Activated T-helper 1 cell treated with anti-CD3 and anti-CD28 coated beads, Interleukin-12 subunit alpha, Interleukin-12 subunit beta, Interleukin-2, Interleukin-4 antibody, amounts not matched to agents 30 ng/mL and 10 ng/mL and 1 ng/mL, durations not matched to agents 14 hours and 24 hours and 36 hours (primary cell): ENCODE measurements at regions not wholly inside any gene's neighbourhood (a gene's known extent, or its start where the extent isn't known, plus 50 kb on each side); places are given as distances from the start of the nearest gene placed in this dataset.

Source experiments
- DNase-seq: peaks from one replicate; pipeline ENCODE4 v3.0.0; 2021; ENCODE audit warnings: low spot score
- H3K27ac Mint-ChIP-seq: one replicate; pipeline ENCODE4 v1.8.0; 2021; ENCODE audit warnings: mild to moderate bottlenecking, mixed read lengths
- H3K27me3 Mint-ChIP-seq: one replicate; pipeline ENCODE4 v1.8.0; 2022; ENCODE audit warnings: mild to moderate bottlenecking, moderate library complexity, mixed read lengths; ENCODE audit not compliant: insufficient read depth
- H3K36me3 Mint-ChIP-seq: one replicate; pipeline ENCODE4 v1.8.0; 2021; ENCODE audit warnings: low read depth, mixed read lengths
- H3K4me1 Mint-ChIP-seq: one replicate; pipeline ENCODE4 v1.8.0; 2021; ENCODE audit warnings: low read depth, mixed read lengths
- H3K4me3 Mint-ChIP-seq: one replicate; pipeline ENCODE4 v1.8.0; 2021; ENCODE audit warnings: mild to moderate bottlenecking, moderate library complexity, mixed read lengths
- H3K9me3 Mint-ChIP-seq: one replicate; pipeline ENCODE4 v1.8.0; 2021; ENCODE audit warnings: mixed read lengths
- intact Hi-C: fragments of 100-400 bp; cut with micrococcal nuclease; formaldehyde crosslinking; loops from one replicate; pipeline ENCODE4 v1.15.1; 2024

DNA sequence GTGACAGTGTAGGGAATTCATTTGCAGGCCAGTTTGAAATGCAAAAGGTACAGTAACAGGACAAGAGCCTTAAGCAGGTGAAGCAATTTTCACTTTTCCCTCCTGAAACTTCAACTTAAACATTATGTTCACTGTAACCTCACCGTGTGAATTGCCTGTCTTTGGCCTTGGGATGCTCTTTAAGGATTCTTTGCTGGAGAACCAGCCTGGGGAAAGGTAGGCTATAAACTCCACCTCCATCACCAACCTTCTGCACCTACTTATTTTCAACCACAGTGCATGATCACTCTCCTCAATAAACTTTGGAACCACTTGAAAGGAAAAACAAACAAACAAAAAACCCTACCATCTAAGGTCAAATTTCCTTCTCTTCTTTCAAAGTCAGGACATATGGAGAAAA is 300.5 kb downstream of the TLE1 start:
- no peak for DNase-seq
- no peak overlapping the region for H3K4me3 Mint-ChIP-seq
- no peaks in the 10 kb centered on the region for H3K9me3 Mint-ChIP-seq
- no peaks in the 10 kb centered on the region for H3K27me3 Mint-ChIP-seq
- intact Hi-C loops = no loop called here
- H3K36me3 Mint-ChIP-seq = no peaks in the 10 kb centered on the region
- no peak overlapping the region for H3K27ac Mint-ChIP-seq
- H3K4me1 Mint-ChIP-seq = no peaks in the 10 kb centered on the region

DNA sequence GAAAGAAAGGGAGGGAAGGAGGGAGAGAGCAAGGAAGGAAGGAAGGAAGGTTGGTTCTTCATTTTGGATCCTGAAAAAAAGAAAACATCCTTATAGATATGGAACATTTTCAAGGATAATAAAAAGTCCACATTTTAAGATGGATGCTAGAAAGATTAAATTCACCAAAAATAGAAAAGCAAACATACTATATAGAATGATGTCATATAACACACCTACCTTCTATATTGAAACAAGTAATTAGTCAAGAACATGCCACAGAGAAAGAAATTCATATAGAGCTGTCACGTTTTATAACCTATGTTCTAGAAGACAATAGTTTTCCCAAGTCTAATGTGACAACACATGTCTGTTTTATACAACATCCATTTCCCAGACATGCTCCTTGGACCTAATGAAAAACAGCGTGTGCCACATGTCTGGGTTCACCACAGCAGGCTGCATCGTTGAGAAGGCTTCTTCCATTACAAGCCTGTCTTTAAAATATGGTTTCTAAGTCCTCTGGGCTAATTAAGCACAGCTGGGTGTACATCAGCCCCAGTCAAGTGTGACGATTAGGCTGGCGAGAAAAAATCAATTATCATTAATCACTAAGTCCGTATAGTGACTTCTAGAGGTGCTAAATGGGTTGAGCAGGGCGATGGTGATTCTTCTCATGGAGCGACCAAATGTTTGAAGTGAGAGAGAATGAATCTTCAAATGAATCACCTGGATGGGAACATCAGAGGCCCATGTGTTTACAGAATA is 301.8 kb downstream of the TLE1 start:
- intact Hi-C loops = no loop called here
- no peak for DNase-seq
- Mint-ChIP-seq H3K9me3 (no peaks in the 10 kb centered on the region), H3K27me3 (no peaks in the 10 kb centered on the region), H3K4me3 (no peak overlapping the region), H3K27ac (no peak overlapping the region), H3K36me3 (no peaks in the 10 kb centered on the region), H3K4me1 (no peaks in the 10 kb centered on the region)

DNA sequence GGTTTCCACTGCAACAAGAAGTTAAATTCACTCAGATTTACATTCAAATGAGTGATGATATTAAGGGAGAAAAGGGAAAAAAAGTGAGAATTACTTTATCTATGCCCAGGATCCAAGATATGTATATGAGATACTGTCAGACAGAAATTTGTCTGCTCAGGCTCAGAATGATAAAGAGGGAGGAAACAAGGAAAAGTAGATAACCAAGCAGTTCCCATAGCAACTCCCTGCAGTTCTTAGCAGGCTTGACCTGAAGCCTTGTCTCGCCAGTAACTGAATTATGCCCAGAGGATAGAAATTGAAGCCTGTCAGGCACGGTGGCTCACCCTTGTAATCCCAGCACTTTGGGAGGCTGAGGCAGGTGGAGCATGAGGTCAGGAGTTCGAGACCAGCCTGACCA is 304.4 kb downstream of the TLE1 start:
- Mint-ChIP-seq H3K36me3 (no peaks in the 10 kb centered on the region), H3K27ac (no peak overlapping the region), H3K4me1 (no peaks in the 10 kb centered on the region), H3K27me3 (no peaks in the 10 kb centered on the region), H3K4me3 (no peak overlapping the region), H3K9me3 (no peaks in the 10 kb centered on the region)
- no peak for DNase-seq
- intact Hi-C loops = no loop called here

DNA sequence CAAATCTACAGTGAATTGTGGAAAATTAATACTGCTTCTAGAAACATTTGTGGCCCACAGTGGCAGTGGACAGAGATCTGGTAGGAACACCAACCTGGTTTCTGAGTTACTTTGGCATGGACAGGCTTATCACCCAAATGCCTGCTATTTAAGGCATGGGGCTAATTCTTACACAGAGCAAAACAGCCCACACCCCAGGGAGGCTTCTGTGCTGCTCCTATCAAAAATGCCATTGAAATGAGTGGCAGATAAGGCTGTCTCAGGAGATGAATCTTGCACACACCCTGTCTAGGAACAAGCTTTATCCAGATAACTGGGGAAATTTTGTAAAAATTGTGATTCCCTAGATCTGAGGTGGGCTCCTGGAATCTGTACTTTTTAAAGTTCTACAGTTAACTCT is 307.1 kb downstream of the TLE1 start:
- Mint-ChIP-seq H3K27ac (no peak overlapping the region), H3K27me3 (no peaks in the 10 kb centered on the region), H3K36me3 (no peaks in the 10 kb centered on the region), H3K9me3 (no peaks in the 10 kb centered on the region), H3K4me3 (no peak overlapping the region), H3K4me1 (no peaks in the 10 kb centered on the region)
- intact Hi-C loops = no loop called here
- no peak for DNase-seq

DNA sequence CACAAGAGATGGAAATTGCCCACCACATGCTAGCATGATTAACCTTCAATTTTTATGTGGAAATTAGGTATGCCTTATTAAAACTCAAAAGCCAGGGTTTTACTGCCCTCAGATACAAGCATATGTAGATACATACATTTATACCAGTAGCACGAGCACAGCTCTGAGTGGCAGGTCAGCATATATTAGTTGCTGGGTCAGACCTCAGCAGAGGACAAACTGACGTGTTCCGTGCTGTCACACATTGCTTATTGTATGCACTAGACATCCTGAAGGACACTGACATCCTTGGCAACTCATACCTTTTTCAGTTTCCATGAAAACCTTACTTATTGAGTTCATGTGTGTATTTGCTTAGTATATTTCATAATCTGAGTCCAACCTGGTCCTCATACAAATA is 307.7 kb downstream of the TLE1 start:
- Mint-ChIP-seq H3K4me3 (no peak overlapping the region), H3K36me3 (no peaks in the 10 kb centered on the region)
- intact Hi-C loops = no loop called here

DNA sequence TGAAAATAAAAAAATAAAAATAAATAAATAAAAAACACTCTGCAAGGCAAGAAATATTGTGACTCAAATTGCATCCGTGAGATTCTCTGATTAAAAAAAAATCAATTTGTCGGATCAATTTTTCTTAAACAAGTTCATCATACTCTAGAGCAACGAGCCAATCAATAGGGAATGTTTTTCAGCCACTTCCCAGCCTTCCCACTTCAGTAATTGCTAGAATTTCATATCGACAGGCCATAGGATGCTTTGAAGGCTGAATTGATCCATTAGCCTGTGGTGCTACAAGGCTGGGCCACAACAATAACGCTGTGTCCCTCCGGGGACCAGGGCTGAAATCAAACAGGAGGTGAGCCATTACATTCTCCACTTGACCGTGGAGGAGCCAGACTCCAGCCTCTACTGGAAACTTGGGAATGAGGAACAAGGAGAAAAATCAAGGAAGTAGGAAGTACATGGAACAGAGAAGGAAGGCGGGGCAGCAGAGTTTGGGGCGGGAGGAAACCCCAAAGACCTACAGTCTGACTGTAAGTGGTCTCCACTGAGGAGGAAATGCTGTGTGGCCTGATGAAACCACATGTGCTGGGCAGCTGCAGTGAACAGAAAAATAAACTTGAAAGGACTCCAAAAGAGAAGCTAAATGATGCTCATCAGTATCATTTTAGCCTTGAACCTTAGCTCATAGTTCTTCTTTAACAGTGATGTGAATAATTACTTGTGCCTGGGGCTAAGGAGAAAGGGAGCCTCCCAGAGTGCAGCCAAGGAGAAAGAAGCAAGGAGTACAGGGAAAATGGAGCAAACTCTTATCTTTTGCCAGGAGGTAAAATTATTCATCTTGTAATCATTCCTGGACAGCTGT is 308.6 kb downstream of the TLE1 start:
- H3K9me3 Mint-ChIP-seq = no peaks in the 10 kb centered on the region
- intact Hi-C loops = no loop called here
- no peaks in the 10 kb centered on the region for H3K4me1 Mint-ChIP-seq
- no peak for DNase-seq
- H3K27me3 Mint-ChIP-seq = no peaks in the 10 kb centered on the region
- H3K27ac Mint-ChIP-seq = no peak overlapping the region
- no peaks in the 10 kb centered on the region for H3K36me3 Mint-ChIP-seq
- no peak overlapping the region for H3K4me3 Mint-ChIP-seq

More for the DNA sequence above, 307.7 kb downstream of the TLE1 start:
- H3K9me3 Mint-ChIP-seq = no peaks in the 10 kb centered on the region
- no peak overlapping the region for H3K27ac Mint-ChIP-seq
- no peaks in the 10 kb centered on the region for H3K4me1 Mint-ChIP-seq
- H3K27me3 Mint-ChIP-seq = no peaks in the 10 kb centered on the region
- DNase-seq = no peak

DNA sequence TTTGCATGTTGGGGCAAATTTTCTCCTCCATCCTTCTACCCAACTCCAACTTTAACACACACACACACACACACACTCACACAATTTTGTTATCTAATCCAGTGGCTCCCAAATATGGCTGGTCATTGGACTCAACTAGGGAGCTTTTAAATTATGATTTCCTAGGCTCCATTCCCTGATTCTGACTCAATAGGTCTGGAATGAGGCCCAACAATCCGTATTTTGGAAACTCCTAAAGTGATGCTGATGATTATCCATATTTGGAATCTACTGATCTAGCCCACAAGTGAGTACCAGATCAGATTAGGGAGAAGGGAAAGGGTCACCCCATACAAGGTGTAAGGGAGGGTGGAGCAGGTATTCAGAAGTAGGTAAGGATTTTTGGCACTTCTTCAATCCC is 309.7 kb downstream of the TLE1 start:
- H3K4me3 Mint-ChIP-seq = no peak overlapping the region
- H3K36me3 Mint-ChIP-seq = no peaks in the 10 kb centered on the region
- H3K9me3 Mint-ChIP-seq = no peaks in the 10 kb centered on the region
- no peak overlapping the region for H3K27ac Mint-ChIP-seq
- H3K27me3 Mint-ChIP-seq = no peaks in the 10 kb centered on the region
- DNase-seq = no peak
- H3K4me1 Mint-ChIP-seq = no peaks in the 10 kb centered on the region
- intact Hi-C loops = no loop called here

DNA sequence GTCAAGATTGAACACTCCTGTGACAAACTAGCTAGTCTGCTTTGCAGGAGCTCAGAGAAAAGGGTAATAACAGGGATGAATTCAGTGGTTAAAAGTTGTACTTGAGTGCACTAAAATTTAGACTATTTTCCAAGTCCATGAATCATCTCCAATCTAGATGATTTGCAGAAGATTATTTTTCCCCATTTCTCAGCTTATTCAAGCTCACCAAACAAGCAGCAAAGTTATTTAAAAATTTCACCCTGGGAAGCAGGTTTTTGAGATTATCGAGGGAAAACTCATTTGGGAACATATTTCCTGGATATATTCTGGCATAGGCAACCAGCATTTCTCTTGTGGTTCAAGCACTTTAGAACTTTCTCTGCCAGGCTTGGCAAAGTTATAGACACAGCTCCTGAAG is 311.4 kb downstream of the TLE1 start:
- no peak for DNase-seq
- intact Hi-C loops = no loop called here
- Mint-ChIP-seq H3K4me3 (no peak overlapping the region), H3K9me3 (no peaks in the 10 kb centered on the region), H3K36me3 (no peaks in the 10 kb centered on the region), H3K27me3 (no peaks in the 10 kb centered on the region), H3K27ac (no peak overlapping the region), H3K4me1 (no peaks in the 10 kb centered on the region)

DNA sequence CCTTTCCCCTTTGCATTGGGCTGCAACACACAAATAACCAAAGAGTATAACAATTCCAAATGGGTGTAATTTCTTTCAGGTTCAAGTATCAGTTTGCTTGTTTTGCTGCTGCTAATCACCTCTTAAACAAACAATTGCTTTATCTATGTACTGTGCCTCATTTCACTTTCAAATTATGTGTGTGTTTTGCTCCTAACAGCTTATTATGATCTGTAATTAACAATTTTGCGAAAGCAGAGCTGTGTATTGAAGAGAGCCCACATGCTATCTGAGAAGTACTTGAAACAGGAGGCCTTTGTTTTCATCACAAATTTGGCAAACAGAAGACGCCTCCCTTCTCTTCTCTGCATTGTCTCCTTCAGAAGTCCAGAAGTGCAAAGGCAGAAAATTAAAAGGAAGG is 312.0 kb downstream of the TLE1 start:
- Mint-ChIP-seq H3K4me1 (no peaks in the 10 kb centered on the region), H3K36me3 (no peaks in the 10 kb centered on the region), H3K27ac (no peak overlapping the region), H3K9me3 (peaks cover 3% of the 10 kb centered on the region), H3K4me3 (no peak overlapping the region), H3K27me3 (no peaks in the 10 kb centered on the region)
- DNase-seq = no peak
- intact Hi-C loops = no loop called here

DNA sequence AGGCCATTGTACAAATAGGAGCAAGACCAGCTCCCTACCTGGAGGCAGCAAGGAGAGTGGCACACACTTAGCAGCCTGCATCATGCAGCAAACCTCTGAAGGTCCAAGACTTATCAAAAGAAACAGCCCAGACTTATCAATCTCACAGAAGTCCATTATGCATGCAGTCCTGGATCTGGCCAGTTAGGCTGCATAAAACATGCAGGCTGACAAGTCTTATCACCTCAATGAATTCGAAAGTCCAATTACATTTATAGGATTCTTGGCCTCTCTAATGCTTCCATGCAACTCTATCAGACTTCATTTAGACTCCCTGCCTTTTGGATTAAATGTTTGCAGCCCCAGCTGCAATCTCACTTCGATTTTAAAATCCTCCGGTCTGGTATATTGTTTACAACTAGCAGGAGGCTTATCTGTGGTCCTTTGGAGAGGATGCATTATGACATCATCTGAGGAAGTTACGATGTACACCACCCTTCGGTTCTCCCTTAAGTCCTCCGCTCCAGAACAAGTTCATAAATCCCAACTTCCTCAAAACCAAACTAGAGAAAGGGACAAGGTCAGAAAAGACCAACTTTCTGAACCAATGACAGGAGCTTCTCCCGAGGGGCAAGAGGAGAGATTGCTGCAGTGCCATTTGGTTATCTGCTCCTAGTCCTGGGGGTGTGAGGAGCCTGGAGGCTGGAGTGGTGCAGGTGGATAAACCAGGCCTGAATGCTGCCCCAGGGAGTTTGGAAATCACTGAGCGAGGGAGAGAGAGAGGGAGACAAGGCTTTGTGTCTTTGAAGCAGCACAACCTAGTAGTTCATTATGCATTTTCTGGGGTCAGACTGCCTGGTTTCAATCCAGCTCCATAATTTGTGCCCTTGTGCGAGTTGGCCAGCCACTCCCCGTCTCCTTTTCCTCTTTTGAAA is 313.9 kb downstream of the TLE1 start:
- Mint-ChIP-seq H3K4me3 (no peak overlapping the region), H3K4me1 (no peaks in the 10 kb centered on the region), H3K36me3 (no peaks in the 10 kb centered on the region), H3K27me3 (no peaks in the 10 kb centered on the region), H3K27ac (no peak overlapping the region), H3K9me3 (peaks cover 4% of the 10 kb centered on the region)
- DNase-seq = no peak
- intact Hi-C loops = no loop called here

DNA sequence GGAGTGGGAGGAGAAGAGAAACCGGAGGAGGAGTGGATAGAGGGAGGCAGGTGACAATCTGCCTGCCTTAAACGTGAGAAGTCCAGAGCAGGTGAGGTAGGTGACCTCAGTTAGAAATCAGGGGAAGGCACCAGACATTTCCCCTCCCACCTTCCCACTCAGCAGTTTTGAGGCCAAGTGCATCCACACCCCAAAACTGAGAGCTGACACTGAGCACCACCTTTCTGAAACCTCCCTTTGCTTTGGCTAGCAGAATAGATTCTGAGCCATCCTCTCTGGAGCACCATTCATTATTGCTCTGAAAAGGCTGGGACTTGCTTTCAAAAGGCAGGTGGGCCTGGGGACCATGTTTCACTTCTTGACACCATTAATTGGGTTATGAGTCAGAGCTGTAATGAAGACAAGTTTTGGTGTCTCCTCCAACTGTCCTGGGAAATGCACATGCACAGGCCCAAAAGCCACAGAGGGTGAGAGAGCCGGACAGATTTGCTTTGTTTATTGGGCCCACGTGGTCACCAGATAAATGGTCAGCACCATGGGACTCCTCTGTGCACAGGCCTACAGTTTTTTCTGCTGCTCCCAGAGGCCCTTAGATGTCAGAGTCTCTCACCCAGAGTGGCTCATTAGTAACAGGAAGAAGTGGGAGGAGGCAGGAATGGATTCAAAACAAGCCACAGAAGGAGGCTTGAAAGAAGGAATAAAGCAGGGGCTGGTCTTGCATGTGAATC is 314.7 kb downstream of the TLE1 start:
- Mint-ChIP-seq H3K4me1 (no peaks in the 10 kb centered on the region), H3K36me3 (no peaks in the 10 kb centered on the region)
- intact Hi-C loops = no loop called here

DNA sequence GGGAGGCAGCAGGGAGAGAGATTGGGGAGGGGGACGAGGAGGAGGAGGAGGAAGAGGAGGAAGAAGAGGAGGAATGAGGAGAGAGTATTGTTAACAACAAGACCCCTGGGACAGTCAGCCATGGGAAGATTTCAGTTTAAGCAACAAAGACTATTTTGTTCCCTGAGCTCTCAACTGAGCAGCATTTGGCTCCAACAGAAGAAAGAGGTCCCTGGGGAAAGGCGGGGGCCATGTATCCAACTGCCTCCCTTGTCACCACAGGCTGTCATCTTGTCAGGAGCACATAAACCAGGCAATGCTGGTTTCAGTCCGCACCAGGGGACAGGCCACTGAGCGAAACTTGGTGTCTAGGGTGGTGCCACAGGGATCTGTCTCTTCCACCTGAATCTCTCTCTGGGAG is 316.1 kb downstream of the TLE1 start:
- H3K4me1 Mint-ChIP-seq = no peaks in the 10 kb centered on the region
- intact Hi-C loops = no loop called here
- no peaks in the 10 kb centered on the region for H3K27me3 Mint-ChIP-seq
- no peak for DNase-seq
- H3K36me3 Mint-ChIP-seq = no peaks in the 10 kb centered on the region
- peaks cover 4% of the 10 kb centered on the region for H3K9me3 Mint-ChIP-seq
- no peak overlapping the region for H3K4me3 Mint-ChIP-seq
- no peak overlapping the region for H3K27ac Mint-ChIP-seq

More for the DNA sequence above, 314.7 kb downstream of the TLE1 start:
- no peak for DNase-seq
- H3K4me3 Mint-ChIP-seq = no peak overlapping the region
- H3K9me3 Mint-ChIP-seq = peaks cover 4% of the 10 kb centered on the region
- H3K27me3 Mint-ChIP-seq = no peaks in the 10 kb centered on the region
- no peak overlapping the region for H3K27ac Mint-ChIP-seq
